Prostate gland (tissue), 2 donors: ENCODE measurements at regions not wholly inside any gene's neighbourhood (a gene's known extent, or its start where the extent isn't known, plus 50 kb on each side); places are given as distances from the start of the nearest gene placed in this dataset.

Experiments
- DNase-seq: peaks from one replicate; pipeline ENCODE4 v3.0.0-alpha.2; 2019; ENCODE audit warnings: low spot score
- H3K27ac ChIP-seq, 2 donors: fragments of 200-600 bp; sonication (generic); 2 replicates each; pipeline ENCODE4 v1.5.1; 2017 to 2019
- H3K27me3 ChIP-seq: fragments of 200-600 bp; sonication (generic); replicated peaks from 2 replicates; pipeline ENCODE4 v1.5.1; 2019; ENCODE audit not compliant: insufficient read depth
- H3K36me3 ChIP-seq, 2 donors: fragments of 200-600 bp; sonication (generic); 1 replicate in 1 of 2; 2 replicates in 1 of 2; pipeline versions ENCODE4 v1.5.1 to v1.8.1; 2017 to 2019
- H3K4me1 ChIP-seq: fragments of 200-600 bp; sonication (generic); replicated peaks from 2 replicates; pipeline ENCODE4 v1.5.1; 2019
- H3K4me3 ChIP-seq, 2 donors: fragments of 200-600 bp; sonication (generic); 2 replicates each; pipeline ENCODE4 v1.5.1; 2017 to 2019
- H3K9me3 ChIP-seq: fragments of 200-600 bp; sonication (generic); 2 replicates; pipeline ENCODE4 v1.5.1; 2017
- POLR2A ChIP-seq: fragments of 450-650 bp; IDR thresholded peaks from one replicate; pipeline ENCODE4 v1.6.1; 2016; ENCODE audit warnings: antibody characterized with exemption, mild to moderate bottlenecking
- POLR2AphosphoS5 ChIP-seq: sonication (generic); formaldehyde crosslinking; IDR thresholded peaks from one replicate; pipeline ENCODE4 v1.6.1; 2017; ENCODE audit warnings: antibody characterized with exemption
- WGBS: methylation state at CpG from one replicate; pipeline ENCODE4 v1.1.5; 2018; 5-methylcytosine and 5-hydroxymethylcytosine counted together
- intact Hi-C: fragments of 100-400 bp; cut with DNase I; formaldehyde crosslinking; loops from one replicate; pipeline ENCODE4 v1.14.2; 2022
- TF ChIP-seq, protein P1 (sequence below), 4 experiments: fragments of 200-600 bp in 2 of 4; fragments of 450-650 bp in 2 of 4; sonication (generic) in 2 of 4; IDR thresholded peaks; 1 replicate in 3 of 4; 2 replicates in 1 of 4; pipeline ENCODE4 v1.5.1; 2016 to 2019; ENCODE audit warnings: antibody characterized with exemption in 4 of 4, mild to moderate bottlenecking in 2 of 4, moderate library complexity in 2 of 4

DNA sequence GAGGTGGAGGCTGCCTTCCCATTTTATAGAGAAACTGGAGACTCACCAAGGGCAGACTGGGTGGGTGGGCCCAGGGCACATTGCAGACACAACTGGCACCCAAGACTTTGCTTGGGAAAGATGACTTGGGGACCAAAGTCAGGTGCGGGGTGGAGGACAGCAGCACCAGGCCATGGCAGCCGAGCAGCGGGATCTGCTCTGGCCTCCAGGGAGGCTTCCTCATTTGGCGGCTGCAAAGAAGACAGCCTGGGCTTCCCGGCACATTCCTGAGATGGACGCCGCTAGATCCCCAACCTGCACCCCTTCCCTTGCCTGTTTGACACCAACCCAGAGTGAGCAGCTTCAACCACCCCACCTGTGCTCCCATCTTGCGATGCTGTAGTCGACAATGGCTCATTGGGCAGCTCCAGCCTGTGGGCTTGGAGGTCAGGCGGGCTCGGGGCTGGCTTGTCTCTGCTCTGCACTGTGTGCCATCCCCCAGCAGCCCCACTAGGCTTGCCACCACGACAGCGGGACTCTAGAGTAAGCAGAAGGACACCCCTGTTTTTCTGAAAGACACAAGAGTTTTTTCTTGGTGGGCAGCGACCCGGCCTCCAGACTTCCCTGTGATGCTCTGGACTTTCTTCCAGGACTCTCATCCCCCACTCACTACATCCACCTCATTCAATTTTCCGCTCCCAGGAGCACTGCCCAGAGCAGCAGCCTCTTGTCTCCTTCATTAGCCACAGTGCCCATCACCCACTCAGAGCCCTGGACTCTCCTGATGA lies 184.9 kb upstream of the CST7 start:
- Histone ChIP-seq H3K36me3 (no peaks in the 10 kb centered on the region), H3K4me3 (no peak overlapping the region), H3K4me1 (no peaks in the 10 kb centered on the region), H3K9me3 (no peaks in the 10 kb centered on the region), H3K27me3 (no peaks in the 10 kb centered on the region), H3K27ac (no peak overlapping the region)
- no peak for DNase-seq
- 94% methylated on average over 16 of the region's 16 CpGs for WGBS
- TF ChIP-seq, protein P1, sequence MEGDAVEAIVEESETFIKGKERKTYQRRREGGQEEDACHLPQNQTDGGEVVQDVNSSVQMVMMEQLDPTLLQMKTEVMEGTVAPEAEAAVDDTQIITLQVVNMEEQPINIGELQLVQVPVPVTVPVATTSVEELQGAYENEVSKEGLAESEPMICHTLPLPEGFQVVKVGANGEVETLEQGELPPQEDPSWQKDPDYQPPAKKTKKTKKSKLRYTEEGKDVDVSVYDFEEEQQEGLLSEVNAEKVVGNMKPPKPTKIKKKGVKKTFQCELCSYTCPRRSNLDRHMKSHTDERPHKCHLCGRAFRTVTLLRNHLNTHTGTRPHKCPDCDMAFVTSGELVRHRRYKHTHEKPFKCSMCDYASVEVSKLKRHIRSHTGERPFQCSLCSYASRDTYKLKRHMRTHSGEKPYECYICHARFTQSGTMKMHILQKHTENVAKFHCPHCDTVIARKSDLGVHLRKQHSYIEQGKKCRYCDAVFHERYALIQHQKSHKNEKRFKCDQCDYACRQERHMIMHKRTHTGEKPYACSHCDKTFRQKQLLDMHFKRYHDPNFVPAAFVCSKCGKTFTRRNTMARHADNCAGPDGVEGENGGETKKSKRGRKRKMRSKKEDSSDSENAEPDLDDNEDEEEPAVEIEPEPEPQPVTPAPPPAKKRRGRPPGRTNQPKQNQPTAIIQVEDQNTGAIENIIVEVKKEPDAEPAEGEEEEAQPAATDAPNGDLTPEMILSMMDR (IDR thresholded peaks at IDR 0.05) = no peak
- TF ChIP-seq POLR2AphosphoS5 = no peak
- TF ChIP-seq POLR2A = no peak
- intact Hi-C loops = no loop called here

DNA sequence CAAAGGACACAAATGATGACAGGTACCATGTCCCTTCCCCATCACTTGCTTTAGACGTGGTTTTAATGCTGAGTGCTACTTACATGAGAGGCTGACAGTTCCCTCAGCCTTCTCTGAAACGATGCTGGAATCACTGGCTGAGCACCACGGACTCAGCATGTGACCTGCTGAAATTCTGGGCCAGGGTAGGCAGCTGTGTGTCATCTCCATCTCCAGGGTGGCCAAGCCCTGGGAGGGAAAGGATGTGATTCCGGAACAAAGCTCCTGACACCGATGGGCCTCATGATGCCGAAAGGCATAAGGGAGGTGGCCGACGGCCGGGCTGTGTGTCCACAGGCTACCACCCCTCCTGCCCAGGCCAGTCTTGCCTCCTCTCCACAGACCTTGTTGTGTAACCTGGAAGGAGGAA lies 184.3 kb upstream of the CST7 start:
- no peaks in the 10 kb centered on the region for H3K36me3 ChIP-seq
- no peak for DNase-seq
- 70% methylated on average over 9 of the region's 9 CpGs for WGBS

DNA sequence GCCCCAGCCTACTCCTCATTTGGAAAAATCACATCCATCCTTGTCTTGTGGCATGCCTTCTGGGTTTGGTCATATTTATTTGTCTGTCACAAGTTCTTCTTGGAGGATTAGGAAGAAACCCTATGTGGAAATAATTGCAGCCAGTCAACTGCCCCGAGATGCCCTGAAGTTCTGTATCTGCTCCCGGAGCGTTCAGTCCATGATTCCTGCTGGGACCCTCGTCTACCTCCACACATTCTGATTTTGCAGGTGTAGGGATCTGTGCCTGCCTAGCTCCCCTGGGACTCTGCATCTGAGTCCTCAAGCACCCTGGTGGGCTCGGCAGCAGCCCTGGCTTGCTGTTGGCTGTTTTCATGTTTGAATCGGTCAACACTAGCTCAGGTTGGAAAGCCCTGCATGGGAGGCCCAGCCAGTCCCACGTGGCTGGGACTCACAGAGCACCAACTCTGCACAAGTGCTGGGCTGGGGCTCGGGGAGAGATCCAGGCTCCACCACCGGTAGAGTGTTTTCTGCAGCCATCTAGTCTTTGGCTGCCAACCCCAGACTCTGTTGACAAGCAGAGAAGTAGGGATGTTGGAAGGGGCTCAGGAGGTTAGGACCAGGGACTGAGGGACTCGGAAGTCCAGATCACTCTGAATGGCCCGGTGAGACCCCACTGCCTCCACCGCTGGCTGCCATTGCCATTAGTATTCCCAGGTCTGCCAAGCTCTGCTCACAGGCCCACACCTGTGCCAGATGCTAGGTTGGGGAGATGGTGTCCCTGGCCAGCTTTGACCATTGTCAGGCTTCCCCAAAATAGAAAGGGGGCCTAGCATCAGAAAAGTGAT lies 183.5 kb upstream of the CST7 start:
- no peak for DNase-seq
- H3K27me3 ChIP-seq = no peaks in the 10 kb centered on the region
- intact Hi-C loops = no loop called here
- no peak overlapping the region for H3K4me3 ChIP-seq
- no peak overlapping the region for H3K27ac ChIP-seq
- no peaks in the 10 kb centered on the region for H3K4me1 ChIP-seq
- TF ChIP-seq, protein P1 (IDR thresholded peaks at IDR 0.05) = no peak
- TF ChIP-seq POLR2AphosphoS5 = no peak
- TF ChIP-seq POLR2A = no peak
- 87% methylated on average over 12 of the region's 12 CpGs for WGBS
- H3K9me3 ChIP-seq = no peaks in the 10 kb centered on the region
- no peaks in the 10 kb centered on the region for H3K36me3 ChIP-seq

More for the DNA sequence above, 184.3 kb upstream of the CST7 start:
- Histone ChIP-seq H3K4me1 (no peaks in the 10 kb centered on the region), H3K9me3 (no peaks in the 10 kb centered on the region), H3K27ac (no peak overlapping the region), H3K27me3 (no peaks in the 10 kb centered on the region), H3K4me3 (no peak overlapping the region)
- TF ChIP-seq POLR2AphosphoS5 (no peak), POLR2A (no peak)
- TF ChIP-seq, protein P1 (IDR thresholded peaks at IDR 0.05) = no peak
- intact Hi-C loops = no loop called here

DNA sequence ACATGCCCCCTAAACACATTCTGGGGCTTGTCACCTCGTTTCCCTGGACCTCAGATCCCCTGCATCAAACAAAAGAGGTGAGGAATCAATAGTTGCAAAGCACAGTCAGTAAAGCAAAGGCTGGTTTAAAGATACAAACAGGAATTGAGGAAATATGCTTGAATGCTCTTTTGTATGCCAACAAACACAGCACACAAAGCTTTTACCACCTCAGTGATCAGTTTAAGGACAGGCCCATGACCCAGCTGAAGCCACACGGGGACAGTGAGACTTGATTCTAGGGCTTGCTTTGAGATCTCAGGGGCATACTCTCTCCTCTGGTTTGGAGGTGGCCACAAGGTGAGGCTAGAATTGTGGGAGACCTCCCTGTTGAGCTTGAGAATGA lies 182.9 kb upstream of the CST7 start:
- WGBS = 90% methylated on average over 2 of the region's 2 CpGs
- DNase-seq = no peak
- no peaks in the 10 kb centered on the region for H3K4me1 ChIP-seq
- H3K27ac ChIP-seq = no peak overlapping the region
- intact Hi-C loops = no loop called here
- no peaks in the 10 kb centered on the region for H3K9me3 ChIP-seq
- H3K4me3 ChIP-seq = no peak overlapping the region
- H3K36me3 ChIP-seq = no peaks in the 10 kb centered on the region
- H3K27me3 ChIP-seq = no peaks in the 10 kb centered on the region
- TF ChIP-seq, protein P1 (IDR thresholded peaks at IDR 0.05) = no peak
- TF ChIP-seq POLR2AphosphoS5 = no peak
- no peak for TF ChIP-seq POLR2A
